NCI-H1694 treated with DMSO at 0.1 percent for 48 hours (cell line): ENCODE measurements at regions not wholly inside any gene's neighbourhood (a gene's known extent, or its start where the extent isn't known, plus 50 kb on each side); places are given as distances from the start of the nearest gene placed in this dataset.

Experiments used
- DNase-seq: peaks from one replicate; lab custom pipeline; 2025; lab: John Stamatoyannopoulos, UW

- no peak for DNase-seq
Observed at GRCh38 chr1:219523411-219523810, 89.5 kb downstream of the ZC3H11B start.

- no peak for DNase-seq
Observed at GRCh38 chr1:219521325-219521724, 91.6 kb downstream of the ZC3H11B start.

GRCh38 chr1:219520241-219520640, 92.7 kb downstream of the ZC3H11B start:
- DNase-seq, result no peak

- no peak for DNase-seq
Observed at GRCh38 chr1:219518907-219519248, 94.0 kb downstream of the ZC3H11B start.

- DNase-seq, result no peak
Observed at GRCh38 chr1:219518168-219518906, 94.6 kb downstream of the ZC3H11B start.

GRCh38 chr1:219517031-219517430, 95.9 kb downstream of the ZC3H11B start:
- DNase-seq, result no peak

- no peak for DNase-seq
Observed at GRCh38 chr1:219514728-219515127, 98.2 kb downstream of the ZC3H11B start.

GRCh38 chr1:219507437-219507836, 105.5 kb downstream of the ZC3H11B start:
- DNase-seq, result no peak

- DNase-seq, result no peak
Observed at GRCh38 chr1:219506936-219507335, 106.0 kb downstream of the ZC3H11B start.

GRCh38 chr1:219506473-219506899, 106.4 kb downstream of the ZC3H11B start:
- no peak for DNase-seq

- no peak for DNase-seq
Observed at GRCh38 chr1:219505886-219506285, 107.0 kb downstream of the ZC3H11B start.

GRCh38 chr1:219503604-219504003, 109.3 kb downstream of the ZC3H11B start:
- DNase-seq, result no peak

GRCh38 chr1:219500327-219500897, 112.5 kb downstream of the ZC3H11B start:
- DNase-seq, result no peak

- DNase-seq, result no peak
Observed at GRCh38 chr1:219498666-219499065, 114.2 kb downstream of the ZC3H11B start.

- no peak for DNase-seq
Observed at GRCh38 chr1:219495737-219496408, 117.0 kb downstream of the ZC3H11B start.

GRCh38 chr1:219492717-219493116, 120.2 kb downstream of the ZC3H11B start:
- no peak for DNase-seq

GRCh38 chr1:219490566-219490965, 122.3 kb downstream of the ZC3H11B start:
- no peak for DNase-seq

- no peak for DNase-seq
Observed at GRCh38 chr1:219489636-219490035, 123.3 kb downstream of the ZC3H11B start.

- DNase-seq, result no peak
Observed at GRCh38 chr1:219488275-219488674, 124.6 kb downstream of the ZC3H11B start.

GRCh38 chr1:219483530-219483929, 129.4 kb downstream of the ZC3H11B start:
- DNase-seq, result no peak

GRCh38 chr1:219480011-219480410, 132.9 kb downstream of the ZC3H11B start:
- DNase-seq, result no peak

GRCh38 chr1:219478811-219479210, 134.1 kb downstream of the ZC3H11B start:
- DNase-seq, result no peak

GRCh38 chr1:219477861-219478260, 135.0 kb downstream of the ZC3H11B start:
- no peak for DNase-seq
